Stimulated activated CD8-positive, alpha-beta memory T cell treated with anti-CD3 and anti-CD28 coated beads, Interleukin-4, amount 100 ng/mL, for 24 hours (primary cell): ENCODE measurements at regions not wholly inside any gene's neighbourhood (a gene's known extent, or its start where the extent isn't known, plus 50 kb on each side); places are given as distances from the start of the nearest gene placed in this dataset.

ENCODE experiments used
- DNase-seq: peaks from one replicate; pipeline ENCODE4 v3.0.0-alpha.2; 2020; ENCODE audit warnings: low read depth

DNA sequence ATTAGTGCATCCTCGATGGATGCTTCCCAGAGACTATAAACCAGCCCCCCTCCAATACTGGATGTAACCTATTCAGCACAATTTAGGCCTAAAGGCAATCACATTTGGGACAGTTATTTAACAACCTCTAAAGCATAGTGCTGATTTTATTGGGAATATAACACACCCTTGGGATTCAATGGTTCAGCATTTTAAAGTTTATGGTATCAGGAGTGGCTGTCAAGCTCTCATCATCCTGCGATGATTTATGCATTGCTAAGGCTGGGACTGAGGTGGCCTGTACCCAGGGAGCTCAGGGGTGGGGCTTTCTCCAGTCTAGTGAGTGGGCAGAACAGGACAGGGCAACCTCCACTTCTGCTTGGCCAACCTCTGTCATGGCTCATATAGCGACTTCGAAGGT is 464.9 kb downstream of the INHBA start:
- DNase-seq = no peak

GRCh38 chr7:41232086-41232485 is 470.8 kb downstream of the INHBA start:
- no peak for DNase-seq

DNA sequence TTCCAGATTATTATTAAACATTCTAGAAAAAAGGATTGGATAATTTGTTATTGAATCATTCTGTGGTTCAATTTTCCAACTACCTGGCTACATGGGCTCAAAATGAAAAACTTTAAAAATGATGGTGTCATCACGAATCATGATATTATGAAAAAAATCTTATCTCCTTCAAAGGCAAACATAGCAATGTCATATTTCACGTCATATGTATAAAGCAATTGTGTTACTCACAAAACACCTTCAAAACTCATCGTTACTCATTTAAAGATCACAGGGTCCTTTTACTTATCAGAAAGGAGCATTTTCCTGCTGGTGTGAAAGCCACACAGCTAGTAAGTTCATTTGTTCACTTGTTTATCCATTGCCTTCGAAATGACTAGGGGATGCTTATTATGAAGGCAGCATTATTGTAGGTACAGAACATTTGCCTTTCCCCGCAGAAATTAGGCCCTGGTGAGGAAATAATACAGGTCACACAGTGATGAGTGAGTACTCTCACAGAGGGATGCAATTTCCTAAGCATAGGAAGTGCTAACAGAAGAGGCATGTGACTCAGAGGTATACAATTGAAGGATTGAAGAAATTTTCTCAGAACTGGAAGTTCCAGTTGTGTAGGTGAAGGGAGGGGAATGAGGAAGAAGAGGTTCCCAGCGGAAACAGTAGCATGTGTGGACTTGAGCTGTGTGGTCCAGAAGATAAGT is 478.7 kb downstream of the INHBA start:
- DNase-seq = no peak

- DNase-seq = no peak
These were observed 480.1 kb downstream of the INHBA start for GRCh38 chr7:41222746-41223145.

GRCh38 chr7:41220266-41220665 is 482.6 kb downstream of the INHBA start:
- no peak for DNase-seq

DNA sequence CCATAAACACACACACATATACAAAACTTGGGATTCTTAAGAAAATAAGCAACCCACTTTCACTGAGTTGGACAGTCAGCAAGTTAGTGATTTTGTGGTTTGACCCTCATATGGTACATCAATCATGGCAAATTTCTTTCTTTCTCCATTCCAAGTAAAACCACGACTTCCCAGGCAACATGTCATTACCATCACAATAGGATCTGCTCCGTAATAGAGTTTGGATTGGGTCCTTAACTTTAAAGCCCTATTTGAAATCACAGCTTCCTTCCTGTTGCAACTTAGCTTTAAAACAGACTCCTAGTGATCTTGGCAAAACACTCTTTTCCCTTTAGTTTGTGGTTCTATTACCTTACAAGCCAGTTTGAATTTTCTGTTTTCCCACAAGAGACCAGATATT is 483.6 kb downstream of the INHBA start:
- no peak for DNase-seq

DNA sequence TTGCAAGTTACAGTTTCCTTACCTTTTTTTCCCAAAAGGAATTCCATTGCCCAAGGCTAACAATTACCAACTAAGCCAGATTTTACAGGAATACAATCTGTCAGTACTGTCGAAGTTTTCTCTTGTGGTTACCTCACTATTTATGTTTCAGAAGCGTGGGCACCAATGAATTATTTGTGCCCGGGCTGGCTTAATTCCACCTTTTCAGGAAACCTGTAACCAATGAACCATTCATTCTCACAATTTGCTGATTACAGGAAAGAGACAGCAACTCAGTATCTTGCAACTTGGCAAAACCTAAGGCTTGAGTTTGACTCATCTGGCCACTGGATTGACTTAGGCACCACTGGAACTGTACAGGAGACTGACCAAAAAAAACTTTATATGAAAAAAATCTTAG is 485.6 kb downstream of the INHBA start:
- no peak for DNase-seq

- no peak for DNase-seq
These were observed 495.7 kb downstream of the INHBA start for GRCh38 chr7:41207141-41207540.

- DNase-seq = no peak
These were observed 496.6 kb downstream of the INHBA start for GRCh38 chr7:41206267-41206666.

GRCh38 chr7:41205600-41205999 is 497.3 kb downstream of the INHBA start:
- no peak for DNase-seq

GRCh38 chr7:41203542-41203941 is 499.3 kb downstream of the INHBA start:
- no peak for DNase-seq

DNA sequence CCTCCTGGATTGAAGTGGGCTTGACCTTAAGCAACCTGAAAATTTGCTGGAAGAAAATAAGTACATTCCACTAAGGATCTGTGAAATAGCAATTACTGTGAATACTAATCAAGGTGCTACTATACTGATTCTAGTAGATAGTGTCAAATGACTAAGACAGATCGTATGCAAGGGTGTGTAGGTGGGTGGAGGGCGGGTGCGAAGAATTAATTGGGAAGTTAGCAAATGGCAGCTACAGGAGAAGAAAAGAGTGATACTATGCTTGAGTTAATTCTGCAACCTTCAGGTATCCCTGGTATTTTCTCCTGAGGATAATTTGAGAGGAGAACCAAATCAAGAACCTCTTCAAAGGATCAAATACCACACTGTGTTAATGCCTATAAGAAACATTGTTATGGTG is 501.9 kb downstream of the INHBA start:
- DNase-seq = no peak

- DNase-seq = no peak
These were observed 503.8 kb downstream of the INHBA start for GRCh38 chr7:41199136-41199535.

DNA sequence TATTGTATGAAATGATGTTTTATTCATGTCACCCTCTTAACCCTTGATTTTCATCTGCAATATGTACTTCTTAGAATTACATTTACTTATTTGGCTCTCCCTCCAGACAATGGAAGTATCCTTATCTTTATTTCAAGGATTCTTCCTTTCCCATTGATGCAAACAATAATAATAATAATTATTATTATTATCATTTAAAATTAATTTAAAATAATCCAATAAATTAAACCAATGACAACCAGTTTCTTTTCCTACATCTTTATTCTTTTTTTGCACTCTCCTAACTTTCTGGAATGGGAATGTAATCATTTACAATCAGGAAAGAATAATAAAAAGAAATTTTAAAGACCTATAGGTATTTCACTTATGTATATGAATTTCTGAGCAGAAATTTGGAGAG is 504.4 kb downstream of the INHBA start:
- DNase-seq = no peak

- no peak for DNase-seq
These were observed 505.1 kb downstream of the INHBA start for GRCh38 chr7:41197769-41198168.

DNA sequence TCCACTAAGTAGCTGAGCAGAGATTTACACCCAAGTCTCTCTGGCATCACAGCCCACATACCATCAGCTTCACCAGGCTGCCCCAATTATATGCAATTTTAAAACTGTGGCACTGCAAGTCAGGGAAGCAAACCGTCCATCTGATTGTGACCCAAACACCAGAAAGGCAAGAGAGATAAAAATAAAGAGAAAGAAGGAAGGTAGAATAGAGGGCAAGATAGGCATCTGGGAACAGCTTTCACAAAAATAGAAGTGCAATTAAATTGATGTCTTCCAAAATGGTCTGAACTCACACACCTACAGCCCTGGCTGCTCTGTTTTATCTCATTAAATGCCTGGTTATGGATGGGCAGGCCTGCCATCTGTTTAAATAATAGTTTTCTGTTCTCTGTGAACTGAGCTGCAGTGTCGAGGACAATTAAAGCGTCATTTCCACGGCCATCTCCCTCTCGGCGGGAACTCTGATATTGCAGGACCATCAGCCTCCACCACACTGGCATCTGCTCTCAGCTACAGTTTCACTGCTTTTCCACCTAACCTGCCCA is 509.1 kb downstream of the INHBA start:
- DNase-seq = no peak

DNA sequence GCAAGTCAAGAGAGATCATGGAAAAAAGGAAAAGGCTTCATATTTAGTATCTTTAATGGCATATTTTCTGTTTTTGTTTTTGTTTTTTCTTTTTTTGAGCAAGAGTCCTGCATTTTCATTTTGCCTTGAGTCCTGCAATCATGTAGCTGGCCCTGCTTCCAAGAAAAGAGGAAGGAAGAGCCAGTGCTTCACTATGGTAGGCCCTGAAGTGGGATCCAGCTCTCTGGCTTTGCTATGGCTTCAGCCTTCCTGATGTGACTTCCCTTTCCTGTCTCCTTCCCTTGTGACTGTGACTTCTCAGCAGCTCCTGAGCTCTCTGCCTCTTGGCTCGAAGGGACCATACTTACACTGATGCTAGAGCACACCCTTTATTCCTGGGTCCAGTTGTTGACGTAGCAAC is 512.3 kb downstream of the INHBA start:
- DNase-seq = no peak

GRCh38 chr7:41189866-41190265 is 513.0 kb downstream of the INHBA start:
- no peak for DNase-seq

DNA sequence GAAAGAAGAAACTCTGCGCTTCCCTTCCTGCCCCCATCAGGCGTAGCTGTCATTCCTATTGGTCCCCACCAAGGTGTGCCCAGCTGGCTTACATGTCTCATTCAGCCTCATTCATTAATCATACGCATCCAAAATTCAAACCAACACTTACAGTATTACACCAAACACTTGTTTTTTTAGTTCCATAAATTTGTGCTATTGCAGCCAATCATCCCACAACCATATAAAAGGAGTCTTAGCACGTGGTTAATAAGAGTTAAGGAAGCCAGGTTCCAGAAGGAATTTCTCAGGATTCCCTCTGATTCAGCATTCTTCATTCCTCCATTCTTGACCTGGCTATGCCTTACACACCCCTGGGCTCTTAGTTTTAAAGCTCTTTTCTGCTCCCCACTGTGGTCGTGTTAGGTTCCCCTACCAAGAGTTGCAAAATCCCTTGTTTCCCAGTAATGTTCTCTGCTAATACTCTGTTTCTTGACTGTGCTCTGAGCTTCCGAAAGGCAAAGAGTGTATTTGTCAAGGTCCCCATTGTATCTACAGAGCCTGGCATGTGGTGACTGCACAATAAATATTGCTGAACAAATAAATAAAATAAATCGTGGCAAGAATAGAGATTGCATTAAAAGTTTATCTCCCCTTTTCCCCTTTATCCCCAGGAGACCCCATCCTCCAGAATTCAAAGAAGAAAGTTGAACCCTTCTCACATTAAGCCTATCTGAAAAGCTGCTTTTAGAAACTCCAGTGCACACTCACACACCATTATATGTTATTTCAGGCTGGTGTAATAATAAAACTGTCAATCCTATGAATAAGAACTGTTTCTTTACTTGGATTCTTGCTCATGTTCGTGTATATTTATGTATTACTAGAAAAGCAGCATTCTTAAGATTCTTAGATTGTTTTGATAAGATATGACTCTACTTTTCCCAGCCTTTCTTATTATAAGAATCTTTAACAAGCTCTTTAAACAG is 514.4 kb downstream of the INHBA start:
- no peak for DNase-seq

DNA sequence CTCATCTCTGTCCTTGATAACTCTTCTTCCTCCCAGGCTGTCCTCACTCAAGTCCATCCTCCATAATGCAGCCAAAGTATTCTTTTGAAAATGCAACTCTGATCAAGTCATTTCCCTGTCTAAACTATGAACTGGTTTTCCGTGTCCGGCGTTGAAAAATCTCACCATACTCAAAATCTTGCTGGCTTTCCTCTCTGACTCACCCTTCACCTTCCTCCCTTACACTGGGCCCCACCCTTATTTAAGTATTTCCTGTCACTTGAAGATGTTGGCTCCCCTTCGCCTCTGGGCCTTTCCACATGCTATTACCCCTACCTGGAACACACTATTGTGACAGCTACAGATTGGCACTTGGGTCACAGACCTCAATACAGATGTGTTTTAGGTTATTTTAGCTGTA is 515.6 kb downstream of the INHBA start:
- DNase-seq = no peak

DNA sequence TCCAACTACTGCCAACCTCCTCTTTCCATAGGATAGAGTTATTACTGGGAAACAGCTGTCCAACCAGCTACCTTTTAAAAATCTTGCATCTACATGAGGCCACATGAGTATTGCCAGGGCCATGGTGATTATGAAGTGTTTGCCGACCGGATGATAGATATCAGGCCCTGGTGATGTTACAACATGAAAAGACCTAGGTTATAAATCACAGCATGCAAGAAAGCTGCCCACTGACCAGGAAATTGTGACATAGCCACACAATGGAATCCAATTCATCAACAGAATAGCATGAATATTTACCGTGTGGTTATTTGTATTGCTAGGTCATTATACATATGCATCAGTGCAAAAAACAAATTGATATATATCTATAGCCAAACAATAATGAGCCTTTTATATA is 517.0 kb downstream of the INHBA start:
- no peak for DNase-seq

- DNase-seq = no peak
These were observed 519.1 kb downstream of the INHBA start for GRCh38 chr7:41183741-41184140.

GRCh38 chr7:41182782-41183181 is 520.1 kb downstream of the INHBA start:
- no peak for DNase-seq
